Astrocyte of the cerebellum (primary cell): ENCODE measurements at regions not wholly inside any gene's neighbourhood (a gene's known extent, or its start where the extent isn't known, plus 50 kb on each side); places are given as distances from the start of the nearest gene placed in this dataset.

Experiments
- DNase-seq: peaks from one replicate; pipeline ENCODE4 v3.0.0-alpha.2; 2011; ENCODE audit warnings: low read depth
- H3K4me3 ChIP-seq: 2 replicates; pipeline ENCODE4 v1.5.1; 2011; ENCODE audit warnings: mild to moderate bottlenecking, low read depth, low read length, moderate library complexity
- in situ Hi-C: cut with HindIII; loops from 2 replicates; pipeline ENCODE4 v1.10.0; 2017; ENCODE audit warnings: low sequenced_read_pairs
- TF ChIP-seq, protein P1 (sequence below): IDR thresholded peaks from 2 replicates; pipeline ENCODE4 v1.5.1; 2012; ENCODE audit warnings: low read length, low read depth, moderate library complexity, mild to moderate bottlenecking; ENCODE audit errors: missing control alignments

DNA sequence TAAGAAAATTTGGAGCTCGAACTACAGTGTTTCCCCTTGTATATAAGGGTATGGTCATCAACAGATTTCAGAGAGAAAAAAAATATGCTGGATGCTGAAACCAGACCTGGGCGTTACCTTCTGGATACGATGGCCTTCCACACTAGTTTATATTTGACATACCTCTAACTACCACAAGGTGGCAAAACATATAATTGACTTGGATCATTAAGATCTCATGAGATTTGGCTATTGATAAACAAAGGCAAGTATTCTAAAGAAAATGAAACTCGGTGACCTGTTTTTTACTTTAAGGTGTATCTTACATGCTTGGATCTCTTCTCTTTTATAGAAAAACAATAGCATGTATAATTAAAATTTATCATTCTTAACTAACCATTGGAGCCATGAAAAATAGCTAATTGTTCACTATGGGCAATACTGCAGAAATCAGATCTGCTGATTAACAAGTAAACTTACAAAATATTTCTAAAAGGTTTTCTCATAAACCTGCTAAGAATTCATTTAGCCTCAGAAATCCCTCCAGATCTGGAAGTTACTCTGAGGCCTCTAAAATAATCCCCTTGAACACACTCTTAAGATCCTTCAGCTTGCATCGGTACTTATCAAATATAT lies 300.6 kb upstream of the KCNH8 start:
- in situ Hi-C loops, result no loop called here
- no peak for DNase-seq
- TF ChIP-seq, protein P1, sequence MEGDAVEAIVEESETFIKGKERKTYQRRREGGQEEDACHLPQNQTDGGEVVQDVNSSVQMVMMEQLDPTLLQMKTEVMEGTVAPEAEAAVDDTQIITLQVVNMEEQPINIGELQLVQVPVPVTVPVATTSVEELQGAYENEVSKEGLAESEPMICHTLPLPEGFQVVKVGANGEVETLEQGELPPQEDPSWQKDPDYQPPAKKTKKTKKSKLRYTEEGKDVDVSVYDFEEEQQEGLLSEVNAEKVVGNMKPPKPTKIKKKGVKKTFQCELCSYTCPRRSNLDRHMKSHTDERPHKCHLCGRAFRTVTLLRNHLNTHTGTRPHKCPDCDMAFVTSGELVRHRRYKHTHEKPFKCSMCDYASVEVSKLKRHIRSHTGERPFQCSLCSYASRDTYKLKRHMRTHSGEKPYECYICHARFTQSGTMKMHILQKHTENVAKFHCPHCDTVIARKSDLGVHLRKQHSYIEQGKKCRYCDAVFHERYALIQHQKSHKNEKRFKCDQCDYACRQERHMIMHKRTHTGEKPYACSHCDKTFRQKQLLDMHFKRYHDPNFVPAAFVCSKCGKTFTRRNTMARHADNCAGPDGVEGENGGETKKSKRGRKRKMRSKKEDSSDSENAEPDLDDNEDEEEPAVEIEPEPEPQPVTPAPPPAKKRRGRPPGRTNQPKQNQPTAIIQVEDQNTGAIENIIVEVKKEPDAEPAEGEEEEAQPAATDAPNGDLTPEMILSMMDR, result peak; percentile 26
- H3K4me3 ChIP-seq, result no peak overlapping the region

DNA sequence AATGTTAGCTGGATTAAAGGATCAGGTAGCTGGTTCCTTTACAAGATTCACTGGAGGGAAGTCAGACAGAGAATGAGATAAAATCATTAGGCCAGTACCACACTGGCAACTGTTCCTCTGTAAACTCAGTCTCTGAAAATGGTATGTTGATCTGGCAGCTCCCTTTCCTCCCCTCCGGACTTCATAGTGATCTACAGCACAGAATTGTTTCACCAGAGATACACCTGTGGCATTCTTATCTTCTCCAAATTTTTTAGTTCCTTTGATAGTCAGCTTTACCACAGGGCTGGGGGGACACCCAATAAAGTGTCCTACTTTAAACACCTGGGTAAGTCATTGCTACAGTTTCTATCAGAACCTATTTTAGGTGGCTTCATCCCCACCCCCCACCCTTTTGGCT lies 304.3 kb upstream of the KCNH8 start:
- H3K4me3 ChIP-seq, result no peak overlapping the region
- in situ Hi-C loops, result no loop called here
- TF ChIP-seq, protein P1, result no peak
- DNase-seq, result no peak

DNA sequence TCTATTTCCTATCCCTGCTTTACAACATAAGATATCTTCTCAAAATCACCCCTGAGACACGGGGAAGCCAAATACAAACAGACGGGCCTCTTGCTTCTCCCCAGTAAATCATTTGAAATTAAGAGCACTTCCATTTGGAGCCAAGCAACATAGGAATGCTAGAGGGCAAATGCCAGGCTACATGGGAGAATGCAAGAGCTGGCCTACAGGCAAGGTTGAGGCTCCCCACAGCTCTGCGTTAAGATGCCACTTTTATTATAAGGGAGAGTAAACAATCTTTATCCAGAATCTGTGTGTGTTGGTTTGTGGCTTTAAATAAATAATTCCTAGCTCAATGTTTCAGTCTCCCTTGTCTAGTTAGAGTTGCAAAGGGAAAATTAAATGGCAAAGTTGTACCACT lies 305.1 kb upstream of the KCNH8 start:
- in situ Hi-C loops, result no loop called here
- no peak overlapping the region for H3K4me3 ChIP-seq
- no peak for DNase-seq
- TF ChIP-seq, protein P1, result no peak

DNA sequence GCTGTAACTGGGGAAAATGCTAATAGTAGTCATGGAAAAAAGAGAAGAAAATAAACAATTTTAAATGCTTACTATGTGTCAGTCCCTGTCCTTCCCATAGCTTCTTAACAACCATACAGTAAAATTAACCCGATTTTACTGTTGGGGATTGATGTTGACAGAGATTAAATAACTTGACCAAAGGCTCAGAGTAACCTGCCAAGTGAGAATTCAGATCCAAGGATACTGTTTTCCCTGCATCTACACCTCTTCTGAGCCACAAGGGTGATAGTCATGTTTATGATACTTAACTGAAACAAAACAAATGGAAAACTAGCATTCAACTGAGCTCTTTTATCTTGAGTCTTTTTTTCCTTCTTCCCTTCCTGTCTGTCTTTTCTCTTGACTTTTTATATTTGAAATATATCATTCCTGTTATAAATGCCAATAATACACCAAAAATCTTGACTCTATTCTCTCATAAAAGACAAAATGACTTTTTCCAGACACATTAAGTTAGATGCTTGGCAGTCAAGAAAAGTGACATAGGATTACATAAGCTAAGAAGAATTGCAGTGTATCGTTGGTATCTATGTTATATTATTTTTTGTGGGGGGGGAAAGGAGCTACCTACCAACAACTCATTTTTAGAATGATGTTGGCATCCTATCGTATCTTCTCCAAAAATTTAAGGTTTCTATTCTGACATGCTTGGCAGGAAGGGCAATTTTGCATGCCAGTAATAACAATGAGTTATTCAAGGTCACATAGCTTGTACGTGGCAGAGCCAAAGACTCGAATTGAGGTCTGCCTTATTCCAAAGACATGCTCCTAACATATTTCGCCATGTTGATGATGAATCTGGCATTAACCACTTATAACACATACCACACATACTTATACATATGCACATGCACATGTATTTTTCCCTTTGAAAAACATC lies 306.6 kb upstream of the KCNH8 start:
- no peak overlapping the region for H3K4me3 ChIP-seq
- in situ Hi-C loops, result no loop called here
- TF ChIP-seq, protein P1, result no peak
- peak; percentile 37 for DNase-seq

DNA sequence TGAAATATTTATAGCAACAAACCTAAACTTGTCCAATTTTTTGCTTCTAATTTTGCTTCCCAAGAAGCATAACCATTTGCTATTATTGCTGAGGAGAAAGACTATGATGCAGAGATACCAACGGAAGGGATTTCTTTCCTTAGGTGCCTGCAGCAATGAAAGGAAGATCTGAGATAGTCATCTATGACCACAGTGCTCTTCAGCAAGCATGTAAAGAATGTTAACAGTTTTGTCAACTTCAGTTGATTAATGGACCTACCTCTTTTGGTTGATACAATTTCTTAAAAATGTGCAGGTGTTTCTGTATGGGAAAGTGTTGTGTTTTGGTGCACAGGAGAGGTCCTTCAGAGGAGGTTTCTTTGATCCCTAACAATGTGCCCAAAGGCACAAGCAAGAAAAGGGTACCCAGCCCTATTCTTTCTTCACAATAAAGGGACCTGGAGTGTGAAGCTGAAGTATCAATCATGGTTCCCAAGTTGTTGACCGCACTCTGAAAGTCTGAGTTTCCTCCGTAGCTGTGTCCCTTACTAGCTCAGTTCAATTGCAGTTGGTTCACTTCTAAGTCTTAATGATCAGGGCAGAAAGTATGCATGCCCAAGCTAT lies 307.7 kb upstream of the KCNH8 start:
- TF ChIP-seq, protein P1, result no peak
- in situ Hi-C loops, result no loop called here
- no peak overlapping the region for H3K4me3 ChIP-seq
- DNase-seq, result no peak

DNA sequence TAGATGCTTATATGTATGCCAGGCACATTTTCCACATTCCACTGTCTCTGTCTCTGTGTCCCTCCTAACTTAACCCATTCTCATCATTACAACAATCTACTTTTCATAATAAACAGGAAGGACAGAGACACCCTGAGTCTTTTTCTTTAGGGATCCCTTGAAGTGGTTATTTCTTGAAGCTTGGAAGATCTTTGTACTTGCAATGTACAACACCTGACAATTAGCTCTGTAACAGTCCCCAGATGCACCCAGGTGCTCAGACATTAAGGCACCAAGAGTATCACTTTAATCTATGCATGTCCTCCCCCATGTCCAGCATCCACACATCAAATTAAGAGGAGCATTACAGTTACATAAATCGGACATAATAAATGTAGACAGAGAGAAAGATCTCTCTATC lies 309.6 kb upstream of the KCNH8 start:
- H3K4me3 ChIP-seq, result no peak overlapping the region
- no peak for DNase-seq
- in situ Hi-C loops, result no loop called here
- TF ChIP-seq, protein P1, result no peak
